A549 (cell line): ENCODE measurements at regions not wholly inside any gene's neighbourhood (a gene's known extent, or its start where the extent isn't known, plus 50 kb on each side); places are given as distances from the start of the nearest gene placed in this dataset.

Experiments used
- CBX2 ChIP-seq: fragments of 200-600 bp; sonication (generic); IDR thresholded peaks from 2 replicates; pipeline ENCODE4 v1.6.1; 2016; ENCODE audit warnings: low read depth, mild to moderate bottlenecking, borderline replicate concordance
- CEBPB ChIP-seq, 2 experiments: fragments of >200 bp in 1 of 2; sonication (Bioruptor Twin) in 1 of 2; formaldehyde crosslinking in 1 of 2; IDR thresholded peaks; 2 replicates each; pipeline ENCODE4 v1.6.1; 2012 to 2016
- ESRRA ChIP-seq: fragments of 150-350 bp; IDR thresholded peaks from 2 replicates; pipeline ENCODE4 v1.6.1; 2014; ENCODE audit warnings: mild to moderate bottlenecking, low read length, borderline replicate concordance
- POLR2A ChIP-seq: IDR thresholded peaks from 2 replicates; pipeline ENCODE4 v1.6.1; 2012; ENCODE audit warnings: mild to moderate bottlenecking, low read length
- REST ChIP-seq: fragments of 200-600 bp; sonication (generic); IDR thresholded peaks from 2 replicates; pipeline ENCODE4 v1.6.1; 2016; ENCODE audit warnings: antibody characterized with exemption, mild to moderate bottlenecking, moderate library complexity

- TF ChIP-seq REST = no peak
- no peak for TF ChIP-seq CEBPB (IDR thresholded peaks at IDR 0.05)
- no peak for TF ChIP-seq CBX2
- TF ChIP-seq POLR2A = no peak
- TF ChIP-seq ESRRA = no peak
These were observed 340.2 kb downstream of the HS3ST3B1 start for GRCh38 chr17:14641117-14641516.
